IMR-90 (cell line): ENCODE measurements at regions not wholly inside any gene's neighbourhood (a gene's known extent, or its start where the extent isn't known, plus 50 kb on each side); places are given as distances from the start of the nearest gene placed in this dataset.

Experiments used
- ATAC-seq: fragments of 200-7000 bp; cut with Tn5 transposase; 2 replicates; pipeline ENCODE4 v1.9.1; 2020; ENCODE audit warnings: low read depth, mild to moderate bottlenecking, moderate library complexity
- BruUV-seq: library from RNA; stranded (reverse); fragments of 400-500 nt; replicated peaks from 2 replicates; lab custom pipeline; 2021; lab: Mats Ljungman, UMichigan
- CTCF ChIA-PET: fragments of 300-600 bp; formaldehyde crosslinking; extraction: SDS; loops from one replicate; lab custom pipeline; 2021; ENCODE audit warnings: antibody characterized with exemption; lab: Yijun Ruan, JAX
- POLR2A ChIA-PET: fragments of 300-600 bp; sonication (Branson Sonifier 250); formaldehyde crosslinking; loops from one replicate; lab custom pipeline; 2022; ENCODE audit warnings: antibody characterized with exemption; ENCODE audit not compliant: unreplicated experiment; lab: Charles Lee
- DNase-seq: peaks from one replicate; pipeline ENCODE4 v3.0.0; 2013
- H2AFZ ChIP-seq: replicated peaks from 2 replicates; pipeline ENCODE3; 2013; ENCODE audit warnings: low read length, mild to moderate bottlenecking; ENCODE audit not compliant: poor library complexity
- H2AK5ac ChIP-seq: 2 replicates; pipeline ENCODE4 v1.6.1; 2013; ENCODE audit warnings: low read depth, low read length, inconsistent platforms
- H2AK9ac ChIP-seq: replicated peaks from 2 replicates; pipeline ENCODE3; 2013; ENCODE audit warnings: mild to moderate bottlenecking, low read depth, low read length, moderate library complexity; ENCODE audit not compliant: poor library complexity
- H2BK120ac ChIP-seq: 2 replicates; pipeline ENCODE4 v1.6.1; 2013; ENCODE audit warnings: low read depth, low read length, inconsistent platforms
- H2BK15ac ChIP-seq: 3 replicates; pipeline ENCODE4 v1.6.1; 2013; ENCODE audit warnings: low read depth, low read length, inconsistent platforms
- H2BK20ac ChIP-seq: 2 replicates; pipeline ENCODE4 v1.6.1; 2013; ENCODE audit warnings: low read depth, mild to moderate bottlenecking, inconsistent platforms, low read length, moderate library complexity
- H2BK5ac ChIP-seq: 2 replicates; pipeline ENCODE4 v1.6.1; 2013; ENCODE audit warnings: mild to moderate bottlenecking, low read depth, low read length, inconsistent platforms; ENCODE audit not compliant: poor library complexity, severe bottlenecking
- H3K14ac ChIP-seq: replicated peaks from 2 replicates; pipeline ENCODE4 v1.6.1; 2013; ENCODE audit warnings: low read depth, low read length, inconsistent platforms
- H3K18ac ChIP-seq: 2 replicates; pipeline ENCODE4 v1.6.1; 2013; ENCODE audit warnings: low read depth, low read length, control low read depth
- H3K23ac ChIP-seq: 2 replicates; pipeline ENCODE4 v1.6.1; 2013; ENCODE audit warnings: low read depth, low read length, inconsistent platforms
- H3K27ac ChIP-seq: 2 replicates; pipeline ENCODE4 v1.5.1; 2013; ENCODE audit warnings: mild to moderate bottlenecking, control low read depth, low read length; ENCODE audit not compliant: insufficient read depth
- H3K27me3 ChIP-seq: 2 replicates; pipeline ENCODE4 v1.6.1; 2013; ENCODE audit warnings: low read length; ENCODE audit not compliant: control insufficient read depth, insufficient read depth
- H3K36me3 ChIP-seq: 2 replicates; pipeline ENCODE4 v1.6.1; 2013; ENCODE audit warnings: low read length, mixed read lengths; ENCODE audit not compliant: control insufficient read depth, insufficient read depth
- H3K4ac ChIP-seq: 2 replicates; pipeline ENCODE4 v1.6.1; 2013; ENCODE audit warnings: low read depth, low read length, inconsistent platforms
- H3K4me1 ChIP-seq: 2 replicates; pipeline ENCODE4 v1.6.1; 2013; ENCODE audit warnings: low read length, mixed read lengths; ENCODE audit not compliant: control insufficient read depth, insufficient read depth
- H3K4me2 ChIP-seq: 2 replicates; pipeline ENCODE4 v1.6.1; 2013; ENCODE audit warnings: low read depth, mild to moderate bottlenecking, control low read depth, low read length, moderate library complexity
- H3K4me3 ChIP-seq: 2 replicates; pipeline ENCODE4 v1.5.1; 2013; ENCODE audit warnings: low read depth, mild to moderate bottlenecking, control low read depth, low read length, moderate library complexity; ENCODE audit not compliant: insufficient read depth
- H3K56ac ChIP-seq: 2 replicates; pipeline ENCODE4 v1.6.1; 2013; ENCODE audit warnings: low read length, inconsistent platforms; ENCODE audit not compliant: insufficient read depth; ENCODE audit errors: extremely low read depth
- H3K79me1 ChIP-seq, 2 experiments: 2 replicates each; pipeline ENCODE4 v1.6.1; 2013; ENCODE audit warnings: low read length in 2 of 2, inconsistent platforms in 1 of 2, low read depth in 1 of 2
- H3K9ac ChIP-seq: 2 replicates; pipeline ENCODE4 v1.6.1; 2013; ENCODE audit warnings: low read depth, low read length, control low read depth
- H3K9me1 ChIP-seq: 2 replicates; pipeline ENCODE4 v1.6.1; 2013; ENCODE audit warnings: low read length, inconsistent platforms; ENCODE audit not compliant: insufficient read depth
- H3K9me3 ChIP-seq: 2 replicates; pipeline ENCODE4 v1.6.1; 2013; ENCODE audit warnings: low read length; ENCODE audit not compliant: control insufficient read depth, insufficient read depth
- H4K20me1 ChIP-seq: 2 replicates; pipeline ENCODE4 v1.6.1; 2013; ENCODE audit warnings: low read length, inconsistent platforms; ENCODE audit not compliant: insufficient read depth
- H4K5ac ChIP-seq: 2 replicates; pipeline ENCODE4 v1.6.1; 2013; ENCODE audit warnings: mild to moderate bottlenecking, low read depth, low read length, control low read depth
- H4K8ac ChIP-seq, 2 experiments: 2 replicates each; pipeline ENCODE4 v1.6.1; 2013; ENCODE audit warnings: low read depth in 2 of 2, low read length in 2 of 2, control low read depth in 1 of 2, inconsistent platforms in 1 of 2
- H4K91ac ChIP-seq: 2 replicates; pipeline ENCODE4 v1.6.1; 2013; ENCODE audit warnings: low read depth, low read length, inconsistent platforms; ENCODE audit not compliant: insufficient read depth
- BHLHE40 ChIP-seq: fragments of 150-350 bp; IDR thresholded peaks from 2 replicates; pipeline ENCODE4 v1.6.1; 2016; ENCODE audit warnings: mild to moderate bottlenecking, low read depth, low read length
- CEBPB ChIP-seq: IDR thresholded peaks from 2 replicates; pipeline ENCODE4 v1.6.1; 2012; ENCODE audit warnings: low read depth, low read length, improper control_type of control experiment
- CHD1 ChIP-seq: IDR thresholded peaks from 2 replicates; pipeline ENCODE4 v1.6.1; 2012; ENCODE audit warnings: low read depth, low read length, improper control_type of control experiment
- CTCF ChIP-seq: conservative IDR thresholded peaks from 2 replicates; pipeline ENCODE4 v1.5.1; 2012; ENCODE audit warnings: mild to moderate bottlenecking, low read depth, low read length, improper control_type of control experiment
- ELK1 ChIP-seq: fragments of 150-350 bp; IDR thresholded peaks from 2 replicates; pipeline ENCODE4 v1.6.1; 2016; ENCODE audit warnings: low read depth, mild to moderate bottlenecking, low read length, moderate library complexity, borderline replicate concordance
- FOS ChIP-seq: fragments of 150-350 bp; IDR thresholded peaks from 2 replicates; pipeline ENCODE4 v1.6.1; 2016; ENCODE audit warnings: low read depth, low read length
- MAFK ChIP-seq: IDR thresholded peaks from 2 replicates; pipeline ENCODE4 v1.6.1; 2012; ENCODE audit warnings: low read depth, low read length, improper control_type of control experiment
- MAZ ChIP-seq: IDR thresholded peaks from 2 replicates; pipeline ENCODE4 v1.6.1; 2012; ENCODE audit warnings: low read depth, mild to moderate bottlenecking, low read length, improper control_type of control experiment, moderate library complexity, borderline replicate concordance
- MXI1 ChIP-seq: IDR thresholded peaks from 2 replicates; pipeline ENCODE4 v1.6.1; 2012; ENCODE audit warnings: low read depth, mild to moderate bottlenecking, low read length, moderate library complexity, borderline replicate concordance
- NFE2L2 ChIP-seq: fragments of 150-350 bp; IDR thresholded peaks from 2 replicates; pipeline ENCODE4 v1.6.1; 2016; ENCODE audit warnings: low read depth, mild to moderate bottlenecking, low read length
- POLR2A ChIP-seq: IDR thresholded peaks from 2 replicates; pipeline ENCODE4 v1.6.1; 2012; ENCODE audit warnings: mild to moderate bottlenecking, low read depth, low read length
- RAD21 ChIP-seq: IDR thresholded peaks from 2 replicates; pipeline ENCODE4 v1.6.1; 2012; ENCODE audit warnings: low read length, improper control_type of control experiment
- RCOR1 ChIP-seq: IDR thresholded peaks from 2 replicates; pipeline ENCODE4 v1.6.1; 2012; ENCODE audit warnings: mild to moderate bottlenecking, low read length, improper control_type of control experiment; ENCODE audit not compliant: insufficient replicate concordance
- RFX5 ChIP-seq: IDR thresholded peaks from 2 replicates; pipeline ENCODE4 v1.8.0; 2012; ENCODE audit warnings: low read depth, mild to moderate bottlenecking, low read length, moderate library complexity
- SMC3 ChIP-seq: fragments of 150-350 bp; IDR thresholded peaks from 2 replicates; pipeline ENCODE4 v1.6.1; 2016; ENCODE audit warnings: low read depth, mild to moderate bottlenecking, antibody characterized with exemption, low read length, moderate library complexity
- USF2 ChIP-seq: fragments of 150-350 bp; IDR thresholded peaks from 2 replicates; pipeline ENCODE4 v1.6.1; 2017; ENCODE audit warnings: mild to moderate bottlenecking, antibody characterized with exemption, low read length, low read depth
- WGBS, 2 experiments: methylation state at CpG; one replicate each; pipeline versions ENCODE4 v1.1.5 to v1.1.7; 2013; ENCODE audit warnings: missing lambda C conversion rate in 2 of 2; ENCODE audit not compliant: insufficient read length in 1 of 2; ENCODE audit errors: extremely low coverage in 2 of 2; 5-methylcytosine and 5-hydroxymethylcytosine counted together
- dilution Hi-C: fragments of 300-500 bp; cut with HindIII; formaldehyde crosslinking; loops from one replicate; pipeline ENCODE4 v1.14.3; 2018; ENCODE audit warnings: low sequenced_read_pairs; ENCODE audit not compliant: unreplicated experiment
- in situ Hi-C: fragments of 300-500 bp; cut with MboI; formaldehyde crosslinking; loops from 3 replicates; pipeline ENCODE4 v1.14.3; 2019; ENCODE audit warnings: low sequenced_read_pairs, inconsistent platforms, mixed read lengths
- intact Hi-C: fragments of 100-400 bp; cut with micrococcal nuclease; formaldehyde crosslinking; loops from 2 replicates; pipeline ENCODE4 v1.10.0; 2022

GRCh38 chr6:97465877-97466561 is 183.0 kb upstream of the MMS22L start:
- Histone ChIP-seq H2BK120ac (no peak overlapping the region), H4K5ac (no peak overlapping the region), H3K4me3 (no peak overlapping the region), H3K27ac (no peak overlapping the region), H4K8ac (no peak overlapping the region), H2AFZ (no peak overlapping the region), H3K9ac (no peak overlapping the region), H2AK9ac (no peak overlapping the region), H3K36me3 (no peaks in the 10 kb centered on the region), H4K91ac (no peak overlapping the region), H3K18ac (no peak overlapping the region), H2AK5ac (no peak overlapping the region), H3K14ac (no peak overlapping the region), H3K9me3 (no peaks in the 10 kb centered on the region), H3K56ac (no peak overlapping the region), H2BK5ac (no peak overlapping the region), H3K4me2 (no peak overlapping the region), H4K20me1 (no peaks in the 10 kb centered on the region), H3K27me3 (no peaks in the 10 kb centered on the region), H2BK15ac (no peak overlapping the region), H2BK20ac (no peak overlapping the region), H3K4me1 (no peaks in the 10 kb centered on the region), H3K9me1 (no peaks in the 10 kb centered on the region), H3K79me1 (no peaks in the 10 kb centered on the region), H3K23ac (no peak overlapping the region), H3K4ac (no peak overlapping the region)
- CTCF ChIA-PET = no interaction called here
- dilution Hi-C loops (no loop called here), in situ Hi-C loops (no loop called here), intact Hi-C loops (no loop called here)
- no TSS peak for BruUV-seq
- no CpG with 5 or more reads among the region's 6 CpGs for WGBS, 2 experiments
- no peak for TF ChIP-seq SMC3
- TF ChIP-seq MXI1 = no peak
- TF ChIP-seq MAFK = no peak
- no peak for TF ChIP-seq USF2
- no peak for TF ChIP-seq RCOR1
- TF ChIP-seq RAD21 = no peak
- TF ChIP-seq RFX5 = no peak
- no peak for TF ChIP-seq MAZ
- no peak for TF ChIP-seq NFE2L2
- no peak for TF ChIP-seq CTCF
- no peak for TF ChIP-seq FOS
- TF ChIP-seq POLR2A = no peak
- TF ChIP-seq ELK1 = no peak
- TF ChIP-seq CEBPB = no peak
- no peak for TF ChIP-seq CHD1
- TF ChIP-seq BHLHE40 = no peak
- POLR2A ChIA-PET = no interaction called here
- ATAC-seq = no peak
- DNase-seq = no peak
